ENCODE measurements at regions not wholly inside any gene's neighbourhood (a gene's known extent, or its start where the extent isn't known, plus 50 kb on each side); places are given as distances from the start of the nearest gene placed in this dataset.
"Not testable (repeated sequence)": the region's sequence is repeated elsewhere in the genome, so short reads cannot be mapped to it uniquely, and the experiment has no call there.

GRCh38 chr17:34771891-34772290 lies 189.4 kb downstream of the CCT6B start:
- no peak for DNase-seq

- no peak for DNase-seq
Measured at GRCh38 chr17:34770586-34770985, 190.7 kb downstream of the CCT6B start.

GRCh38 chr17:34769899-34770298 lies 190.5 kb downstream of the TMEM132E start:
- no peak for DNase-seq

- no peak for DNase-seq
Measured at GRCh38 chr17:34769049-34769448, 189.7 kb downstream of the TMEM132E start.

- no peak for DNase-seq
Measured at GRCh38 chr17:34765291-34765690, 185.9 kb downstream of the TMEM132E start.

- DNase-seq, result no peak
Measured at GRCh38 chr17:34764716-34765115, 185.3 kb downstream of the TMEM132E start.

- DNase-seq, result no peak
Measured at GRCh38 chr17:34763728-34764665, 184.6 kb downstream of the TMEM132E start.

GRCh38 chr17:34762078-34762477 lies 182.7 kb downstream of the TMEM132E start:
- DNase-seq, result no peak

- no peak for DNase-seq
Measured at GRCh38 chr17:34761646-34762045, 182.3 kb downstream of the TMEM132E start.

GRCh38 chr17:34760931-34761495 lies 181.6 kb downstream of the TMEM132E start:
- DNase-seq, result no peak

GRCh38 chr17:34758718-34759117 lies 179.3 kb downstream of the TMEM132E start:
- DNase-seq, result no peak

- no peak for DNase-seq
Measured at GRCh38 chr17:34758316-34758715, 178.9 kb downstream of the TMEM132E start.

- DNase-seq, result no peak
Measured at GRCh38 chr17:34757611-34758010, 178.2 kb downstream of the TMEM132E start.

- DNase-seq, result no peak
Measured at GRCh38 chr17:34757106-34757505, 177.7 kb downstream of the TMEM132E start.

- DNase-seq, result no peak
Measured at GRCh38 chr17:34756637-34757021, 177.2 kb downstream of the TMEM132E start.

- DNase-seq, result peak; percentile 61
Measured at GRCh38 chr17:34755981-34756636, 176.7 kb downstream of the TMEM132E start.

GRCh38 chr17:34755371-34755770 lies 176.0 kb downstream of the TMEM132E start:
- no peak for DNase-seq

GRCh38 chr17:34750004-34750403 lies 170.6 kb downstream of the TMEM132E start:
- DNase-seq, result no peak

- DNase-seq, result no peak
Measured at GRCh38 chr17:34741967-34742366, 162.6 kb downstream of the TMEM132E start.

GRCh38 chr17:34740565-34741520 lies 161.5 kb downstream of the TMEM132E start:
- no peak for DNase-seq

- DNase-seq, result no peak
Measured at GRCh38 chr17:34739386-34739785, 160.0 kb downstream of the TMEM132E start.

GRCh38 chr17:34737673-34738072 lies 158.3 kb downstream of the TMEM132E start:
- DNase-seq, result not testable (repeated sequence)

GRCh38 chr17:34736611-34737010 lies 157.2 kb downstream of the TMEM132E start:
- DNase-seq, result no peak
